ENCODE measurements at regions not wholly inside any gene's neighbourhood (a gene's known extent, or its start where the extent isn't known, plus 50 kb on each side); places are given as distances from the start of the nearest gene placed in this dataset.

- H3K4me1 ChIP-seq = no peaks in the 10 kb centered on the region
- intact Hi-C loops (cut with DNase I) = no loop called here
- DNase-seq (ENCODE audit: low spot score in 2 of 2) = no peak
Observed at GRCh38 chr5:39780347-39780746, 355.6 kb upstream of the DAB2 start.

GRCh38 chr5:39779831-39780230 lies 355.1 kb upstream of the DAB2 start:
- no peak for TF ChIP-seq CTCF (IDR thresholded peaks at IDR 0.05)
- intact Hi-C loops (cut with DNase I) = no loop called here
- Histone ChIP-seq H3K27ac (no peak overlapping the region), H3K4me1 (no peaks in the 10 kb centered on the region), H3K36me3 (no peaks in the 10 kb centered on the region), H3K4me3 (no peak overlapping the region), H3K9me3 (no peaks in the 10 kb centered on the region), H3K27me3 (no peaks in the 10 kb centered on the region)
- DNase-seq (ENCODE audit: low spot score in 2 of 2) = no peak

More at GRCh38 chr5:39780347-39780746, 355.6 kb upstream of the DAB2 start:
- H3K36me3 ChIP-seq = no peaks in the 10 kb centered on the region
- H3K4me3 ChIP-seq = no peak overlapping the region
- no peaks in the 10 kb centered on the region for H3K9me3 ChIP-seq
- TF ChIP-seq CTCF (IDR thresholded peaks at IDR 0.05) = no peak
- no peak overlapping the region for H3K27ac ChIP-seq
- H3K27me3 ChIP-seq = no peaks in the 10 kb centered on the region

GRCh38 chr5:39775797-39776365 lies 351.1 kb upstream of the DAB2 start:
- no peak for DNase-seq (ENCODE audit: low spot score in 2 of 2)
- Histone ChIP-seq H3K4me3 (no peak overlapping the region), H3K9me3 (no peaks in the 10 kb centered on the region), H3K27ac (no peak overlapping the region), H3K4me1 (no peaks in the 10 kb centered on the region), H3K27me3 (no peaks in the 10 kb centered on the region), H3K36me3 (no peaks in the 10 kb centered on the region)
- intact Hi-C loops (cut with DNase I) = no loop called here
- no peak for TF ChIP-seq CTCF (IDR thresholded peaks at IDR 0.05)

GRCh38 chr5:39775086-39775796 lies 350.5 kb upstream of the DAB2 start:
- TF ChIP-seq CTCF (IDR thresholded peaks at IDR 0.05) = no peak
- H3K27me3 ChIP-seq = no peaks in the 10 kb centered on the region
- no peak overlapping the region for H3K27ac ChIP-seq
- DNase-seq (ENCODE audit: low spot score in 2 of 2) = no peak
- no peaks in the 10 kb centered on the region for H3K36me3 ChIP-seq
- H3K4me3 ChIP-seq = no peak overlapping the region
- no peaks in the 10 kb centered on the region for H3K4me1 ChIP-seq
- intact Hi-C loops (cut with DNase I) = no loop called here
- H3K9me3 ChIP-seq = no peaks in the 10 kb centered on the region

GRCh38 chr5:39774605-39775004 lies 349.8 kb upstream of the DAB2 start:
- no peak overlapping the region for H3K27ac ChIP-seq
- H3K36me3 ChIP-seq = no peaks in the 10 kb centered on the region
- intact Hi-C loops (cut with DNase I) = no loop called here
- TF ChIP-seq CTCF (IDR thresholded peaks at IDR 0.05) = no peak
- H3K9me3 ChIP-seq = no peaks in the 10 kb centered on the region
- no peaks in the 10 kb centered on the region for H3K4me1 ChIP-seq
- H3K4me3 ChIP-seq = no peak overlapping the region
- no peak for DNase-seq (ENCODE audit: low spot score in 2 of 2)
- H3K27me3 ChIP-seq = no peaks in the 10 kb centered on the region

Data from ascending aorta (tissue), 2 donors.